IMR-90 (cell line): ENCODE measurements at regions not wholly inside any gene's neighbourhood (a gene's known extent, or its start where the extent isn't known, plus 50 kb on each side); places are given as distances from the start of the nearest gene placed in this dataset.

ENCODE experiments used
- ATAC-seq: fragments of 200-7000 bp; cut with Tn5 transposase; 2 replicates; pipeline ENCODE4 v1.9.1; 2020; ENCODE audit warnings: low read depth, mild to moderate bottlenecking, moderate library complexity
- BruUV-seq: library from RNA; stranded (reverse); fragments of 400-500 nt; replicated peaks from 2 replicates; lab custom pipeline; 2021; lab: Mats Ljungman, UMichigan
- CTCF ChIA-PET: fragments of 300-600 bp; formaldehyde crosslinking; extraction: SDS; loops from one replicate; lab custom pipeline; 2021; ENCODE audit warnings: antibody characterized with exemption; lab: Yijun Ruan, JAX
- POLR2A ChIA-PET: fragments of 300-600 bp; sonication (Branson Sonifier 250); formaldehyde crosslinking; loops from one replicate; lab custom pipeline; 2022; ENCODE audit warnings: antibody characterized with exemption; ENCODE audit not compliant: unreplicated experiment; lab: Charles Lee
- DNase-seq: peaks from one replicate; pipeline ENCODE4 v3.0.0; 2013
- H2AFZ ChIP-seq: replicated peaks from 2 replicates; pipeline ENCODE3; 2013; ENCODE audit warnings: low read length, mild to moderate bottlenecking; ENCODE audit not compliant: poor library complexity
- H2AK5ac ChIP-seq: 2 replicates; pipeline ENCODE4 v1.6.1; 2013; ENCODE audit warnings: low read depth, low read length, inconsistent platforms
- H2AK9ac ChIP-seq: replicated peaks from 2 replicates; pipeline ENCODE3; 2013; ENCODE audit warnings: mild to moderate bottlenecking, low read depth, low read length, moderate library complexity; ENCODE audit not compliant: poor library complexity
- H2BK120ac ChIP-seq: 2 replicates; pipeline ENCODE4 v1.6.1; 2013; ENCODE audit warnings: low read depth, low read length, inconsistent platforms
- H2BK15ac ChIP-seq: 3 replicates; pipeline ENCODE4 v1.6.1; 2013; ENCODE audit warnings: low read depth, low read length, inconsistent platforms
- H2BK20ac ChIP-seq: 2 replicates; pipeline ENCODE4 v1.6.1; 2013; ENCODE audit warnings: low read depth, mild to moderate bottlenecking, inconsistent platforms, low read length, moderate library complexity
- H2BK5ac ChIP-seq: 2 replicates; pipeline ENCODE4 v1.6.1; 2013; ENCODE audit warnings: mild to moderate bottlenecking, low read depth, low read length, inconsistent platforms; ENCODE audit not compliant: poor library complexity, severe bottlenecking
- H3K14ac ChIP-seq: replicated peaks from 2 replicates; pipeline ENCODE4 v1.6.1; 2013; ENCODE audit warnings: low read depth, low read length, inconsistent platforms
- H3K18ac ChIP-seq: 2 replicates; pipeline ENCODE4 v1.6.1; 2013; ENCODE audit warnings: low read depth, low read length, control low read depth
- H3K23ac ChIP-seq: 2 replicates; pipeline ENCODE4 v1.6.1; 2013; ENCODE audit warnings: low read depth, low read length, inconsistent platforms
- H3K27ac ChIP-seq: 2 replicates; pipeline ENCODE4 v1.5.1; 2013; ENCODE audit warnings: mild to moderate bottlenecking, control low read depth, low read length; ENCODE audit not compliant: insufficient read depth
- H3K27me3 ChIP-seq: 2 replicates; pipeline ENCODE4 v1.6.1; 2013; ENCODE audit warnings: low read length; ENCODE audit not compliant: control insufficient read depth, insufficient read depth
- H3K36me3 ChIP-seq: 2 replicates; pipeline ENCODE4 v1.6.1; 2013; ENCODE audit warnings: low read length, mixed read lengths; ENCODE audit not compliant: control insufficient read depth, insufficient read depth
- H3K4ac ChIP-seq: 2 replicates; pipeline ENCODE4 v1.6.1; 2013; ENCODE audit warnings: low read depth, low read length, inconsistent platforms
- H3K4me1 ChIP-seq: 2 replicates; pipeline ENCODE4 v1.6.1; 2013; ENCODE audit warnings: low read length, mixed read lengths; ENCODE audit not compliant: control insufficient read depth, insufficient read depth
- H3K4me2 ChIP-seq: 2 replicates; pipeline ENCODE4 v1.6.1; 2013; ENCODE audit warnings: low read depth, mild to moderate bottlenecking, control low read depth, low read length, moderate library complexity
- H3K4me3 ChIP-seq: 2 replicates; pipeline ENCODE4 v1.5.1; 2013; ENCODE audit warnings: low read depth, mild to moderate bottlenecking, control low read depth, low read length, moderate library complexity; ENCODE audit not compliant: insufficient read depth
- H3K56ac ChIP-seq: 2 replicates; pipeline ENCODE4 v1.6.1; 2013; ENCODE audit warnings: low read length, inconsistent platforms; ENCODE audit not compliant: insufficient read depth; ENCODE audit errors: extremely low read depth
- H3K79me1 ChIP-seq, 2 experiments: 2 replicates each; pipeline ENCODE4 v1.6.1; 2013; ENCODE audit warnings: low read length in 2 of 2, inconsistent platforms in 1 of 2, low read depth in 1 of 2
- H3K9ac ChIP-seq: 2 replicates; pipeline ENCODE4 v1.6.1; 2013; ENCODE audit warnings: low read depth, low read length, control low read depth
- H3K9me1 ChIP-seq: 2 replicates; pipeline ENCODE4 v1.6.1; 2013; ENCODE audit warnings: low read length, inconsistent platforms; ENCODE audit not compliant: insufficient read depth
- H3K9me3 ChIP-seq: 2 replicates; pipeline ENCODE4 v1.6.1; 2013; ENCODE audit warnings: low read length; ENCODE audit not compliant: control insufficient read depth, insufficient read depth
- H4K20me1 ChIP-seq: 2 replicates; pipeline ENCODE4 v1.6.1; 2013; ENCODE audit warnings: low read length, inconsistent platforms; ENCODE audit not compliant: insufficient read depth
- H4K5ac ChIP-seq: 2 replicates; pipeline ENCODE4 v1.6.1; 2013; ENCODE audit warnings: mild to moderate bottlenecking, low read depth, low read length, control low read depth
- H4K8ac ChIP-seq, 2 experiments: 2 replicates each; pipeline ENCODE4 v1.6.1; 2013; ENCODE audit warnings: low read depth in 2 of 2, low read length in 2 of 2, control low read depth in 1 of 2, inconsistent platforms in 1 of 2
- H4K91ac ChIP-seq: 2 replicates; pipeline ENCODE4 v1.6.1; 2013; ENCODE audit warnings: low read depth, low read length, inconsistent platforms; ENCODE audit not compliant: insufficient read depth
- BHLHE40 ChIP-seq: fragments of 150-350 bp; IDR thresholded peaks from 2 replicates; pipeline ENCODE4 v1.6.1; 2016; ENCODE audit warnings: mild to moderate bottlenecking, low read depth, low read length
- FOS ChIP-seq: fragments of 150-350 bp; IDR thresholded peaks from 2 replicates; pipeline ENCODE4 v1.6.1; 2016; ENCODE audit warnings: low read depth, low read length
- MXI1 ChIP-seq: IDR thresholded peaks from 2 replicates; pipeline ENCODE4 v1.6.1; 2012; ENCODE audit warnings: low read depth, mild to moderate bottlenecking, low read length, moderate library complexity, borderline replicate concordance
- NFE2L2 ChIP-seq: fragments of 150-350 bp; IDR thresholded peaks from 2 replicates; pipeline ENCODE4 v1.6.1; 2016; ENCODE audit warnings: low read depth, mild to moderate bottlenecking, low read length
- POLR2A ChIP-seq: IDR thresholded peaks from 2 replicates; pipeline ENCODE4 v1.6.1; 2012; ENCODE audit warnings: mild to moderate bottlenecking, low read depth, low read length
- RCOR1 ChIP-seq: IDR thresholded peaks from 2 replicates; pipeline ENCODE4 v1.6.1; 2012; ENCODE audit warnings: mild to moderate bottlenecking, low read length, improper control_type of control experiment; ENCODE audit not compliant: insufficient replicate concordance
- RFX5 ChIP-seq: IDR thresholded peaks from 2 replicates; pipeline ENCODE4 v1.8.0; 2012; ENCODE audit warnings: low read depth, mild to moderate bottlenecking, low read length, moderate library complexity
- SMC3 ChIP-seq: fragments of 150-350 bp; IDR thresholded peaks from 2 replicates; pipeline ENCODE4 v1.6.1; 2016; ENCODE audit warnings: low read depth, mild to moderate bottlenecking, antibody characterized with exemption, low read length, moderate library complexity
- whole genome bisulfite sequencing, 2 experiments: methylation state at CpG; one replicate each; pipeline versions ENCODE4 v1.1.5 to v1.1.7; 2013; ENCODE audit warnings: missing lambda C conversion rate in 2 of 2; ENCODE audit not compliant: insufficient read length in 1 of 2; ENCODE audit errors: extremely low coverage in 2 of 2; 5-methylcytosine and 5-hydroxymethylcytosine counted together
- dilution Hi-C: fragments of 300-500 bp; cut with HindIII; formaldehyde crosslinking; loops from one replicate; pipeline ENCODE4 v1.14.3; 2018; ENCODE audit warnings: low sequenced_read_pairs; ENCODE audit not compliant: unreplicated experiment
- in situ Hi-C: fragments of 300-500 bp; cut with MboI; formaldehyde crosslinking; loops from 3 replicates; pipeline ENCODE4 v1.14.3; 2019; ENCODE audit warnings: low sequenced_read_pairs, inconsistent platforms, mixed read lengths
- intact Hi-C: fragments of 100-400 bp; cut with micrococcal nuclease; formaldehyde crosslinking; loops from 2 replicates; pipeline ENCODE4 v1.10.0; 2022
- TF ChIP-seq, protein P1 (sequence below): fragments of 150-350 bp; IDR thresholded peaks from 2 replicates; pipeline ENCODE4 v1.6.1; 2016; ENCODE audit warnings: low read depth, mild to moderate bottlenecking, low read length, moderate library complexity, borderline replicate concordance
- TF ChIP-seq, protein P2 (sequence below): fragments of 150-350 bp; IDR thresholded peaks from 2 replicates; pipeline ENCODE4 v1.6.1; 2017; ENCODE audit warnings: mild to moderate bottlenecking, antibody characterized with exemption, low read length, low read depth

DNA sequence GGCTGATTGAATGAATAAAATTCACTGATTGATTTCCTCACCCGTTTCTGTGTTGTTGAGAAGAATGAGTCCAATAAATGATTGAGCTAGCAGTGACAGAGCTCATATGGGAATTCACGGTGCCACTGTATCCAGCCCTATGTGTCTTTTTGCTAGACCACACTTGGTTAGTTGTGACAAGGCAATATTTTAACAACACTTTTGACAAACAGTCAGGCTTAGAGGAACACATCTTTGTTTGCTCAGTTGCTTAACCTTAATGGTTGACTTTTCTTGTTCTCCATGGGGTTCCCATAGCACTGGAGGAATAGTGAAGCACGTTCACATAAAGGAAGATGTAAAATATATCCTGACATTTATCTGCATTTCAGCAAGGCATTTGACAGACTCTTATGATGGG is 273.9 kb upstream of the DEPDC1 start:
- TF ChIP-seq MXI1 (no peak), BHLHE40 (no peak), FOS (no peak), POLR2A (no peak), SMC3 (no peak), RCOR1 (no peak), RFX5 (no peak), NFE2L2 (no peak)
- TF ChIP-seq, protein P1, sequence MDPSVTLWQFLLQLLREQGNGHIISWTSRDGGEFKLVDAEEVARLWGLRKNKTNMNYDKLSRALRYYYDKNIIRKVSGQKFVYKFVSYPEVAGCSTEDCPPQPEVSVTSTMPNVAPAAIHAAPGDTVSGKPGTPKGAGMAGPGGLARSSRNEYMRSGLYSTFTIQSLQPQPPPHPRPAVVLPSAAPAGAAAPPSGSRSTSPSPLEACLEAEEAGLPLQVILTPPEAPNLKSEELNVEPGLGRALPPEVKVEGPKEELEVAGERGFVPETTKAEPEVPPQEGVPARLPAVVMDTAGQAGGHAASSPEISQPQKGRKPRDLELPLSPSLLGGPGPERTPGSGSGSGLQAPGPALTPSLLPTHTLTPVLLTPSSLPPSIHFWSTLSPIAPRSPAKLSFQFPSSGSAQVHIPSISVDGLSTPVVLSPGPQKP, result no peak
- TF ChIP-seq, protein P2, sequence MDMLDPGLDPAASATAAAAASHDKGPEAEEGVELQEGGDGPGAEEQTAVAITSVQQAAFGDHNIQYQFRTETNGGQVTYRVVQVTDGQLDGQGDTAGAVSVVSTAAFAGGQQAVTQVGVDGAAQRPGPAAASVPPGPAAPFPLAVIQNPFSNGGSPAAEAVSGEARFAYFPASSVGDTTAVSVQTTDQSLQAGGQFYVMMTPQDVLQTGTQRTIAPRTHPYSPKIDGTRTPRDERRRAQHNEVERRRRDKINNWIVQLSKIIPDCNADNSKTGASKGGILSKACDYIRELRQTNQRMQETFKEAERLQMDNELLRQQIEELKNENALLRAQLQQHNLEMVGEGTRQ, result no peak
- Histone ChIP-seq H3K4me3 (no peak overlapping the region), H3K23ac (no peak overlapping the region), H3K79me1 (no peaks in the 10 kb centered on the region), H3K27me3 (no peaks in the 10 kb centered on the region), H4K91ac (no peak overlapping the region), H3K4me2 (no peak overlapping the region), H2BK15ac (no peak overlapping the region), H4K20me1 (no peaks in the 10 kb centered on the region), H3K4ac (no peak overlapping the region), H3K36me3 (no peaks in the 10 kb centered on the region), H3K27ac (no peak overlapping the region), H3K14ac (no peak overlapping the region), H3K9ac (no peak overlapping the region), H2AK9ac (no peak overlapping the region), H4K5ac (no peak overlapping the region), H2AK5ac (no peak overlapping the region), H3K56ac (no peak overlapping the region), H3K4me1 (no peaks in the 10 kb centered on the region), H3K18ac (no peak overlapping the region), H2BK20ac (no peak overlapping the region), H4K8ac (no peak overlapping the region), H2BK120ac (no peak overlapping the region), H2BK5ac (no peak overlapping the region), H3K9me1 (no peaks in the 10 kb centered on the region), H3K9me3 (no peaks in the 10 kb centered on the region), H2AFZ (no peak overlapping the region)
- DNase-seq (no peak), ATAC-seq (no peak)
- in situ Hi-C loops (no loop called here), intact Hi-C loops (no loop called here), dilution Hi-C loops (no loop called here)
- POLR2A ChIA-PET, result no interaction called here
- BruUV-seq, result no TSS peak
- WGBS, 2 experiments, result no CpG with 5 or more reads among the region's 3 CpGs
- CTCF ChIA-PET, result interaction anchor here (0.5 kb wide), 1 partner anchor 546 kb away, joined by 3 read pairs; no protein-coding TSS in a partner anchor
